H9 (cell line): ENCODE measurements at regions not wholly inside any gene's neighbourhood (a gene's known extent, or its start where the extent isn't known, plus 50 kb on each side); places are given as distances from the start of the nearest gene placed in this dataset.

Experiments used
- DNase-seq: peaks from one replicate; pipeline ENCODE4 v3.0.0-alpha.2; 2017
- H2AFZ ChIP-seq: one replicate; pipeline ENCODE4 v1.6.1; 2013; ENCODE audit warnings: mild to moderate bottlenecking, low read length, control low read depth, moderate library complexity
- H2AK5ac ChIP-seq: 2 replicates; pipeline ENCODE4 v1.6.1; 2013; ENCODE audit warnings: low read length, control low read depth, mixed read lengths; ENCODE audit not compliant: insufficient read length
- H2BK120ac ChIP-seq: one replicate; pipeline ENCODE4 v1.6.1; 2013; ENCODE audit warnings: low read depth, mild to moderate bottlenecking, low read length, control low read depth, inconsistent platforms; ENCODE audit not compliant: poor library complexity, severe bottlenecking
- H2BK12ac ChIP-seq: 2 replicates; pipeline ENCODE4 v1.6.1; 2013; ENCODE audit warnings: low read length, control low read depth, mixed read lengths, low read depth; ENCODE audit not compliant: insufficient read length
- H2BK15ac ChIP-seq: 2 replicates; pipeline ENCODE4 v1.6.1; 2013; ENCODE audit warnings: low read depth, low read length, control low read depth
- H2BK20ac ChIP-seq: one replicate; pipeline ENCODE4 v1.6.1; 2013; ENCODE audit warnings: low read depth, mild to moderate bottlenecking, low read length, control low read depth, inconsistent platforms; ENCODE audit not compliant: poor library complexity, severe bottlenecking
- H2BK5ac ChIP-seq: 2 replicates; pipeline ENCODE4 v1.6.1; 2013; ENCODE audit warnings: low read length, control low read depth, mixed read lengths; ENCODE audit not compliant: insufficient read length
- H3K14ac ChIP-seq: 2 replicates; pipeline ENCODE4 v1.6.1; 2013; ENCODE audit warnings: low read length, control low read depth; ENCODE audit not compliant: insufficient read depth
- H3K18ac ChIP-seq: 2 replicates; pipeline ENCODE4 v1.6.1; 2013; ENCODE audit warnings: low read depth, mild to moderate bottlenecking, mixed read lengths, low read length, control low read depth; ENCODE audit not compliant: insufficient read length
- H3K23ac ChIP-seq: 2 replicates; pipeline ENCODE4 v1.6.1; 2013; ENCODE audit warnings: low read length, control low read depth, mixed read lengths, low read depth; ENCODE audit not compliant: insufficient read length
- H3K23me2 ChIP-seq: 2 replicates; pipeline ENCODE4 v1.6.1; 2013; ENCODE audit warnings: low read depth, mild to moderate bottlenecking, mixed read lengths, low read length, control low read depth; ENCODE audit not compliant: insufficient read length, poor library complexity, severe bottlenecking
- H3K27ac ChIP-seq: 2 replicates; pipeline ENCODE4 v1.5.1; 2013; ENCODE audit warnings: low read length, control low read depth, mixed read lengths, low read depth; ENCODE audit not compliant: insufficient read length
- H3K27me3 ChIP-seq: 2 replicates; pipeline ENCODE4 v1.6.1; 2013; ENCODE audit warnings: low read length, control low read depth, inconsistent platforms; ENCODE audit not compliant: insufficient read depth
- H3K4ac ChIP-seq: 2 replicates; pipeline ENCODE4 v1.6.1; 2013; ENCODE audit warnings: low read depth, mild to moderate bottlenecking, control low read depth, inconsistent platforms, low read length, moderate library complexity
- H3K4me1 ChIP-seq: 2 replicates; pipeline ENCODE4 v1.6.1; 2013; ENCODE audit warnings: low read length, control low read depth, inconsistent platforms; ENCODE audit not compliant: insufficient read depth
- H3K4me2 ChIP-seq: 2 replicates; pipeline ENCODE4 v1.6.1; 2013; ENCODE audit warnings: low read length, control low read depth, mixed read lengths; ENCODE audit not compliant: insufficient read length, insufficient read depth
- H3K56ac ChIP-seq: 2 replicates; pipeline ENCODE4 v1.6.1; 2013; ENCODE audit warnings: low read depth, mild to moderate bottlenecking, mixed read lengths, low read length, control low read depth; ENCODE audit not compliant: insufficient read length
- H3K79me1 ChIP-seq: 2 replicates; pipeline ENCODE4 v1.6.1; 2013; ENCODE audit warnings: low read depth, mild to moderate bottlenecking, moderate library complexity, low read length, control low read depth, inconsistent platforms; ENCODE audit not compliant: insufficient read depth, poor library complexity, severe bottlenecking
- H3K79me2 ChIP-seq: 2 replicates; pipeline ENCODE4 v1.6.1; 2013; ENCODE audit warnings: low read length, control low read depth, inconsistent platforms; ENCODE audit not compliant: insufficient read depth
- H3K9ac ChIP-seq: 2 replicates; pipeline ENCODE4 v1.6.1; 2013; ENCODE audit warnings: low read length, control low read depth, mixed read lengths; ENCODE audit not compliant: insufficient read length; ENCODE audit errors: extremely low read depth
- H3K9me3 ChIP-seq: one replicate; pipeline ENCODE4 v1.6.1; 2013; ENCODE audit warnings: low read depth, low read length, inconsistent platforms; ENCODE audit not compliant: control insufficient read depth
- H3T11ph ChIP-seq: one replicate; pipeline ENCODE4 v1.6.1; 2013; ENCODE audit warnings: mild to moderate bottlenecking, low read length, control low read depth, inconsistent platforms
- H4K20me1 ChIP-seq: one replicate; pipeline ENCODE4 v1.6.1; 2013; ENCODE audit not compliant: control insufficient read depth, insufficient read length, insufficient read depth
- H4K5ac ChIP-seq: 2 replicates; pipeline ENCODE4 v1.6.1; 2013; ENCODE audit warnings: low read depth, mild to moderate bottlenecking, mixed read lengths, low read length, control low read depth; ENCODE audit not compliant: insufficient read length
- H4K8ac ChIP-seq: replicated peaks from 2 replicates; pipeline ENCODE4 v1.6.1; 2013; ENCODE audit warnings: low read length, control low read depth, mixed read lengths, low read depth; ENCODE audit not compliant: insufficient read length
- H4K91ac ChIP-seq: 2 replicates; pipeline ENCODE4 v1.6.1; 2013; ENCODE audit warnings: low read depth, mild to moderate bottlenecking, moderate library complexity, mixed read lengths, low read length, control low read depth; ENCODE audit not compliant: insufficient read length
- H3K27ac Mint-ChIP-seq, 3 experiments: 2 replicates in 2 of 3; 3 replicates in 1 of 3; pipeline ENCODE4 v1.8.0; 2020 to 2021; ENCODE audit warnings: mixed read lengths in 3 of 3, mild to moderate bottlenecking in 1 of 3, moderate library complexity in 1 of 3
- H3K27me3 Mint-ChIP-seq: 2 replicates; pipeline ENCODE4 v1.8.0; 2021; ENCODE audit warnings: low read depth, mild to moderate bottlenecking, moderate library complexity, mixed read lengths
- H3K36me3 Mint-ChIP-seq, 3 experiments: 2 replicates in 2 of 3; 3 replicates in 1 of 3; pipeline ENCODE4 v1.8.0; 2020 to 2021; ENCODE audit warnings: low read depth in 3 of 3, mixed read lengths in 3 of 3; ENCODE audit not compliant: insufficient read depth in 1 of 3
- H3K4me1 Mint-ChIP-seq, 2 experiments: 2 replicates each; pipeline ENCODE4 v1.8.0; 2020; ENCODE audit warnings: mixed read lengths in 2 of 2
- H3K4me3 Mint-ChIP-seq, 2 experiments: 2 replicates in 1 of 2; 3 replicates in 1 of 2; pipeline ENCODE4 v1.8.0; 2020 to 2021; ENCODE audit warnings: mild to moderate bottlenecking in 2 of 2, mixed read lengths in 2 of 2, moderate library complexity in 1 of 2
- H3K9me3 Mint-ChIP-seq, 2 experiments: 2 replicates in 1 of 2; 3 replicates in 1 of 2; pipeline ENCODE4 v1.8.0; 2020; ENCODE audit warnings: mild to moderate bottlenecking in 2 of 2, mixed read lengths in 2 of 2, moderate library complexity in 1 of 2
- CTCF ChIP-seq: fragments of 200-600 bp; sonication (generic); conservative IDR thresholded peaks from 3 replicates; pipeline ENCODE4 v1.8.0; 2021; ENCODE audit warnings: antibody characterized with exemption, mild to moderate bottlenecking
- WGBS: extraction: QIAGEN DNeasy Blood & Tissue Kit; methylation state at CpG from one replicate; pipeline ENCODE4 v1.1.7; 2013; ENCODE audit warnings: missing lambda C conversion rate, low lambda C conversion rate, mixed read lengths; ENCODE audit not compliant: insufficient read length; ENCODE audit errors: extremely low coverage; 5-methylcytosine and 5-hydroxymethylcytosine counted together

GRCh38 chr21:26756491-26757159, 88.6 kb downstream of the ADAMTS1 start:
- Histone ChIP-seq H3K4ac (no peak overlapping the region), H3K27me3 (no peaks in the 10 kb centered on the region), H2AFZ (no peak overlapping the region), H3K18ac (no peak overlapping the region), H3K4me2 (no peak overlapping the region), H3K27ac (no peak overlapping the region), H3K9me3 (no peaks in the 10 kb centered on the region), H3K14ac (no peak overlapping the region), H3T11ph (no peak overlapping the region), H3K79me1 (no peaks in the 10 kb centered on the region), H3K4me1 (no peaks in the 10 kb centered on the region), H4K20me1 (no peaks in the 10 kb centered on the region), H3K23me2 (no peaks in the 10 kb centered on the region), H4K91ac (no peak overlapping the region), H4K8ac (no peak overlapping the region), H3K9ac (no peak overlapping the region), H3K23ac (no peak overlapping the region), H2BK15ac (no peak overlapping the region), H2BK120ac (no peak overlapping the region), H2AK5ac (no peak overlapping the region), H3K56ac (no peak overlapping the region), H3K79me2 (no peaks in the 10 kb centered on the region), H2BK12ac (no peak overlapping the region), H2BK5ac (no peak overlapping the region), H2BK20ac (no peak overlapping the region), H4K5ac (no peak overlapping the region)
- no peak for DNase-seq
- Mint-ChIP-seq H3K4me3 (no peak overlapping the region), H3K36me3 (no peaks in the 10 kb centered on the region), H3K27ac (no peak overlapping the region), H3K27me3 (no peaks in the 10 kb centered on the region), H3K9me3 (no peaks in the 10 kb centered on the region), H3K4me1 (no peaks in the 10 kb centered on the region)
- TF ChIP-seq CTCF: no peak
- WGBS: no CpG with 5 or more reads among the region's 3 CpGs
